HG03442 (cell line): ENCODE measurements at regions not wholly inside any gene's neighbourhood (a gene's known extent, or its start where the extent isn't known, plus 50 kb on each side); places are given as distances from the start of the nearest gene placed in this dataset.

Experiments
- ATAC-seq: cut with Tn5 transposase; IDR thresholded peaks from one replicate; pipeline ENCODE4 v1.9.1; 2021; ENCODE audit warnings: mild to moderate bottlenecking, moderate library complexity; ENCODE audit not compliant: unreplicated experiment

GRCh38 chr2:194252127-194252526 is 1404.9 kb upstream of the SLC39A10 start:
- no peak for ATAC-seq

- no peak for ATAC-seq
Measured at GRCh38 chr2:194232600-194232999, 1424.4 kb upstream of the SLC39A10 start.

GRCh38 chr2:194223218-194223617 is 1433.8 kb upstream of the SLC39A10 start:
- no peak for ATAC-seq

GRCh38 chr2:194214192-194214591 is 1442.8 kb upstream of the SLC39A10 start:
- no peak for ATAC-seq

GRCh38 chr2:194205568-194206227 is 1451.3 kb upstream of the SLC39A10 start:
- ATAC-seq = no peak

GRCh38 chr2:194203898-194204297 is 1453.1 kb upstream of the SLC39A10 start:
- no peak for ATAC-seq

GRCh38 chr2:194182888-194183287 is 1474.1 kb upstream of the SLC39A10 start:
- no peak for ATAC-seq

GRCh38 chr2:194176134-194176533 is 1480.9 kb upstream of the SLC39A10 start:
- no peak for ATAC-seq

- peak; percentile 92 for ATAC-seq
Measured at GRCh38 chr2:194166818-194167217, 1490.2 kb upstream of the SLC39A10 start.

GRCh38 chr2:194155431-194155830 is 1501.6 kb upstream of the SLC39A10 start:
- no peak for ATAC-seq

GRCh38 chr2:194151231-194151630 is 1505.8 kb upstream of the SLC39A10 start:
- ATAC-seq = no peak

GRCh38 chr2:194135463-194135862 is 1521.6 kb upstream of the SLC39A10 start:
- ATAC-seq = no peak

- ATAC-seq = no peak
Measured at GRCh38 chr2:194128810-194129209, 1528.2 kb upstream of the SLC39A10 start.

- ATAC-seq = no peak
Measured at GRCh38 chr2:194126418-194126817, 1530.6 kb upstream of the SLC39A10 start.

- no peak for ATAC-seq
Measured at GRCh38 chr2:194116861-194117260, 1540.2 kb upstream of the SLC39A10 start.

- peak; percentile 30 for ATAC-seq
Measured at GRCh38 chr2:194105358-194105757, 1551.7 kb upstream of the SLC39A10 start.

GRCh38 chr2:194104687-194105086 is 1552.3 kb upstream of the SLC39A10 start:
- peak; percentile 97 for ATAC-seq

GRCh38 chr2:194103941-194104659 is 1552.9 kb upstream of the SLC39A10 start:
- ATAC-seq = peak; percentile 5

- no peak for ATAC-seq
Measured at GRCh38 chr2:194102546-194102945, 1554.5 kb upstream of the SLC39A10 start.

- no peak for ATAC-seq
Measured at GRCh38 chr2:194100201-194100600, 1556.8 kb upstream of the SLC39A10 start.

GRCh38 chr2:194096402-194096801 is 1560.6 kb upstream of the SLC39A10 start:
- no peak for ATAC-seq

GRCh38 chr2:194095359-194095758 is 1561.7 kb upstream of the SLC39A10 start:
- ATAC-seq = no peak
